DOHH2 (cell line): ENCODE measurements at regions not wholly inside any gene's neighbourhood (a gene's known extent, or its start where the extent isn't known, plus 50 kb on each side); places are given as distances from the start of the nearest gene placed in this dataset.
"Not testable (repeated sequence)": the region's sequence is repeated elsewhere in the genome, so short reads cannot be mapped to it uniquely, and the experiment has no call there.

Source experiments
- H3F3A ChIP-seq: fragments of 200-600 bp; sonication (generic), shearing (Covaris generic); 2 replicates; pipeline ENCODE4 v1.6.0; 2016; ENCODE audit warnings: antibody characterized with exemption, mild to moderate bottlenecking; ENCODE audit not compliant: control insufficient read depth, insufficient read depth
- H3K27ac ChIP-seq: fragments of 200-600 bp; sonication (generic); 2 replicates; pipeline ENCODE4 v1.5.1; 2014; ENCODE audit warnings: low read depth, mild to moderate bottlenecking, low read length, moderate library complexity
- H3K27me3 ChIP-seq: fragments of 200-600 bp; sonication (generic); 2 replicates; pipeline ENCODE4 v1.6.1; 2014; ENCODE audit warnings: mild to moderate bottlenecking, low read length, mixed read lengths; ENCODE audit not compliant: control insufficient read depth
- H3K36me3 ChIP-seq: fragments of 200-600 bp; sonication (generic); 2 replicates; pipeline ENCODE4 v1.6.1; 2014; ENCODE audit warnings: mild to moderate bottlenecking, low read length, moderate library complexity, mixed read lengths; ENCODE audit not compliant: control insufficient read depth
- H3K4me1 ChIP-seq: fragments of 200-600 bp; sonication (generic); 2 replicates; pipeline ENCODE4 v1.6.1; 2014; ENCODE audit warnings: mild to moderate bottlenecking, low read length, mixed read lengths; ENCODE audit not compliant: control insufficient read depth
- H3K4me2 ChIP-seq: fragments of 200-600 bp; sonication (generic); 2 replicates; pipeline ENCODE4 v1.6.0; 2014; ENCODE audit warnings: mild to moderate bottlenecking, low read length, moderate library complexity
- H3K4me3 ChIP-seq: fragments of 200-600 bp; sonication (generic); 2 replicates; pipeline ENCODE4 v1.5.1; 2014; ENCODE audit warnings: mild to moderate bottlenecking, low read length, mixed read lengths
- H3K79me2 ChIP-seq: fragments of 200-600 bp; sonication (generic); 2 replicates; pipeline ENCODE4 v1.6.1; 2014; ENCODE audit warnings: mild to moderate bottlenecking, low read length, mixed read lengths; ENCODE audit not compliant: control insufficient read depth
- H3K9me2 ChIP-seq: fragments of 200-600 bp; sonication (generic); replicated peaks from 2 replicates; pipeline ENCODE4 v1.6.1; 2014; ENCODE audit warnings: mild to moderate bottlenecking, low read length, mixed read lengths; ENCODE audit not compliant: control insufficient read depth
- H3K9me3 ChIP-seq: fragments of 200-600 bp; sonication (generic); 2 replicates; pipeline ENCODE4 v1.6.1; 2014; ENCODE audit warnings: antibody characterized with exemption, low read length, mixed read lengths; ENCODE audit not compliant: control insufficient read depth, insufficient read depth
- H4K20me1 ChIP-seq: fragments of 200-600 bp; sonication (generic); 2 replicates; pipeline ENCODE4 v1.6.0; 2014; ENCODE audit warnings: low read depth, mild to moderate bottlenecking, antibody characterized with exemption, low read length, moderate library complexity; ENCODE audit not compliant: control insufficient read depth, insufficient read depth
- CTCF ChIP-seq: fragments of 200-600 bp; sonication (generic); IDR thresholded peaks from one replicate; pipeline ENCODE4 v1.5.1; 2014; ENCODE audit warnings: antibody characterized with exemption, mild to moderate bottlenecking, low read depth, low read length; ENCODE audit not compliant: poor library complexity, severe bottlenecking
- EZH2phosphoT487 ChIP-seq: fragments of 200-600 bp; sonication (generic); IDR thresholded peaks from 2 replicates; pipeline ENCODE4 v1.6.1; 2017; ENCODE audit warnings: borderline replicate concordance, mild to moderate bottlenecking, antibody characterized with exemption, low read length, moderate library complexity, mixed read lengths

GRCh38 chr2:239644011-239644410, 243.2 kb upstream of the HDAC4 start:
- Histone ChIP-seq H3K4me3 (no peak overlapping the region), H3K79me2 (no peaks in the 10 kb centered on the region), H3K27me3 (no peaks in the 10 kb centered on the region), H3F3A (peaks cover 5% of the 10 kb centered on the region; the same call in 1 of the 2 replicates), H3K9me3 (peaks cover 16% of the 10 kb centered on the region), H3K4me1 (no peaks in the 10 kb centered on the region), H3K9me2 (no peaks in the 10 kb centered on the region), H3K4me2 (no peak overlapping the region), H4K20me1 (no peaks in the 10 kb centered on the region), H3K36me3 (no peaks in the 10 kb centered on the region), H3K27ac (no peak overlapping the region)
- no peak for TF ChIP-seq EZH2phosphoT487
- no peak for TF ChIP-seq CTCF

GRCh38 chr2:239642406-239643004, 241.7 kb upstream of the HDAC4 start:
- H3K4me2 ChIP-seq = no peak overlapping the region
- H3K4me1 ChIP-seq = no peaks in the 10 kb centered on the region
- no peak overlapping the region for H3K27ac ChIP-seq
- no peaks in the 10 kb centered on the region for H4K20me1 ChIP-seq
- no peaks in the 10 kb centered on the region for H3K27me3 ChIP-seq
- no peaks in the 10 kb centered on the region for H3K9me2 ChIP-seq
- no peak overlapping the region for H3K4me3 ChIP-seq
- H3K79me2 ChIP-seq = no peaks in the 10 kb centered on the region
- peaks cover 16% of the 10 kb centered on the region for H3K9me3 ChIP-seq
- no peak for TF ChIP-seq EZH2phosphoT487
- TF ChIP-seq CTCF = no peak
- peaks cover 5% of the 10 kb centered on the region; the same call in 1 of the 2 replicates for H3F3A ChIP-seq
- no peaks in the 10 kb centered on the region for H3K36me3 ChIP-seq

GRCh38 chr2:239641904-239642303, 241.1 kb upstream of the HDAC4 start:
- not testable (repeated sequence) for H3K4me1 ChIP-seq, H3K36me3 ChIP-seq, H3K4me3 ChIP-seq, H3K4me2 ChIP-seq, H3F3A ChIP-seq, H3K9me2 ChIP-seq, H3K27ac ChIP-seq, H4K20me1 ChIP-seq, H3K79me2 ChIP-seq, H3K27me3 ChIP-seq
- H3K9me3 ChIP-seq = peaks cover 16% of the 10 kb centered on the region

- Histone ChIP-seq H3K79me2 (no peaks in the 10 kb centered on the region), H3K27me3 (no peaks in the 10 kb centered on the region), H3K9me3 (peaks cover 16% of the 10 kb centered on the region), H3K4me2 (no peak overlapping the region), H3K27ac (no peak overlapping the region), H3K9me2 (no peaks in the 10 kb centered on the region), H3F3A (peaks cover 5% of the 10 kb centered on the region; the same call in 1 of the 2 replicates), H4K20me1 (no peaks in the 10 kb centered on the region), H3K4me1 (no peaks in the 10 kb centered on the region), H3K36me3 (no peaks in the 10 kb centered on the region), H3K4me3 (no peak overlapping the region)
- no peak for TF ChIP-seq EZH2phosphoT487
- no peak for TF ChIP-seq CTCF
Observed at GRCh38 chr2:239640676-239641578, 240.1 kb upstream of the HDAC4 start.
